GM06990 (cell line): ENCODE measurements at regions not wholly inside any gene's neighbourhood (a gene's known extent, or its start where the extent isn't known, plus 50 kb on each side); places are given as distances from the start of the nearest gene placed in this dataset.
A peak's percentile ranks its signal among the peaks of the same experiment; 100 is the strongest.

Source experiments
- DNase-seq: peaks from one replicate; pipeline ENCODE4 v3.0.0-alpha.2; 2011; ENCODE audit not compliant: insufficient read length; ENCODE audit errors: extremely low read depth
- H3K27me3 ChIP-seq: replicated peaks from 2 replicates; pipeline ENCODE4 v1.6.0; 2011; ENCODE audit warnings: low read length; ENCODE audit not compliant: control insufficient read depth, insufficient read depth
- H3K36me3 ChIP-seq: 2 replicates; pipeline ENCODE4 v1.5.1; 2011; ENCODE audit warnings: low read length; ENCODE audit not compliant: control insufficient read depth, insufficient read depth
- H3K4me3 ChIP-seq: replicated peaks from 2 replicates; pipeline ENCODE4 v1.5.1; 2011; ENCODE audit warnings: low read depth, mild to moderate bottlenecking, control low read depth, low read length
- TF ChIP-seq, protein P1 (sequence below): IDR thresholded peaks from 2 replicates; pipeline ENCODE4 v1.5.1; 2011; ENCODE audit warnings: low read length, control low read depth, mild to moderate bottlenecking, inconsistent platforms; ENCODE audit not compliant: insufficient read depth, poor library complexity, severe bottlenecking

- Histone ChIP-seq H3K36me3 (no peaks in the 10 kb centered on the region), H3K27me3 (no peaks in the 10 kb centered on the region), H3K4me3 (no peak overlapping the region)
- no peak for DNase-seq
- TF ChIP-seq, protein P1, sequence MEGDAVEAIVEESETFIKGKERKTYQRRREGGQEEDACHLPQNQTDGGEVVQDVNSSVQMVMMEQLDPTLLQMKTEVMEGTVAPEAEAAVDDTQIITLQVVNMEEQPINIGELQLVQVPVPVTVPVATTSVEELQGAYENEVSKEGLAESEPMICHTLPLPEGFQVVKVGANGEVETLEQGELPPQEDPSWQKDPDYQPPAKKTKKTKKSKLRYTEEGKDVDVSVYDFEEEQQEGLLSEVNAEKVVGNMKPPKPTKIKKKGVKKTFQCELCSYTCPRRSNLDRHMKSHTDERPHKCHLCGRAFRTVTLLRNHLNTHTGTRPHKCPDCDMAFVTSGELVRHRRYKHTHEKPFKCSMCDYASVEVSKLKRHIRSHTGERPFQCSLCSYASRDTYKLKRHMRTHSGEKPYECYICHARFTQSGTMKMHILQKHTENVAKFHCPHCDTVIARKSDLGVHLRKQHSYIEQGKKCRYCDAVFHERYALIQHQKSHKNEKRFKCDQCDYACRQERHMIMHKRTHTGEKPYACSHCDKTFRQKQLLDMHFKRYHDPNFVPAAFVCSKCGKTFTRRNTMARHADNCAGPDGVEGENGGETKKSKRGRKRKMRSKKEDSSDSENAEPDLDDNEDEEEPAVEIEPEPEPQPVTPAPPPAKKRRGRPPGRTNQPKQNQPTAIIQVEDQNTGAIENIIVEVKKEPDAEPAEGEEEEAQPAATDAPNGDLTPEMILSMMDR: no peak
These were observed 111.0 kb upstream of the MAX start for GRCh38 chr14:65213316-65213715.

DNA sequence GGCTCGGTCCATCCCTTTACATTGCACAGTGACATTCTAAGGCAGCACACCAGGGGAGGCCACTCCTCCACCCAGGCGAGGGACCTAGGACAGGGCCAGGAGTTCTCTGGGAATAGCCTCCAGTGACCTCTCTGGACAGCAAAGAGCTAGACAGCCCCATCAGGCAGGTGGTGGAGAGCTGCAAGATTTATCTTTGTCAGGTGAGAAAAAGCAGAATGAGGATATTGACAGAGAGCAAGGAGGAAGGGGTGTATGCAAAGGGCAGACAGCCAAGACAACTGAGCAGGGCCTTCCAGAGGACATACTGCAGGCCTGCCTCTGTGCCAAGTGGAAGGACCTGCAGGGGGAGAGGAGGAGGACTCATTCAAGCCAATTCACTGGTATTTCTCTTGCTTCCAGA, 112.4 kb upstream of the MAX start:
- Histone ChIP-seq H3K27me3 (no peaks in the 10 kb centered on the region), H3K4me3 (no peak overlapping the region), H3K36me3 (no peaks in the 10 kb centered on the region)
- TF ChIP-seq, protein P1: no peak
- no peak for DNase-seq

GRCh38 chr14:65219353-65219752, 117.0 kb upstream of the MAX start:
- TF ChIP-seq, protein P1: no peak
- DNase-seq: no peak

DNA sequence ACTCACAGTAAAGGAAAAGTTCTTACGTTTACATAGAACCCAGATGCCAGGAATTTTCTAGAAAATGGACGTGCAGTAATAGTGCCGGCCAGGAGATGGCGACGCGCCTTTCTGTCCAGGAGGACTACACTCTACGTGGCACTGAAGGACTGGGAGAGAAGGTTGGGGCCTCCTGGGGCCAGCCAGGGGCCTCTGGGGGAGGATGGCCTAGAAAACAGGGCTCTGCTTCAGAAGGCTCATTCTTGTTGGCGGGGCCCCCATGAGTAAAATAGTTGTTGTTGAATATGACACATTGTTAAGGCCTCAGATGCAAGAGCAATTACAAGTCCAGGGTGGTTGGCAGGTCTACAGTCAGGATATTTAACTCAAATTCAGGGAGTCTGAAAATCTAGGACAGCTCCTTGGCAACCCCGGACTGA, 120.1 kb upstream of the MAX start:
- DNase-seq: no peak
- no peak overlapping the region for H3K4me3 ChIP-seq
- TF ChIP-seq, protein P1: peak; percentile 94
- H3K27me3 ChIP-seq: no peaks in the 10 kb centered on the region; the same call in 1 of the 2 replicates
- H3K36me3 ChIP-seq: no peaks in the 10 kb centered on the region

More at GRCh38 chr14:65219353-65219752, 117.0 kb upstream of the MAX start:
- Histone ChIP-seq H3K4me3 (no peak overlapping the region), H3K36me3 (no peaks in the 10 kb centered on the region), H3K27me3 (no peaks in the 10 kb centered on the region; the same call in 1 of the 2 replicates)

GRCh38 chr14:65223636-65224035, 121.3 kb upstream of the MAX start:
- TF ChIP-seq, protein P1: no peak
- no peak for DNase-seq
- H3K27me3 ChIP-seq: no peaks in the 10 kb centered on the region; the same call in 1 of the 2 replicates
- H3K4me3 ChIP-seq: no peak overlapping the region
- no peaks in the 10 kb centered on the region for H3K36me3 ChIP-seq

DNA sequence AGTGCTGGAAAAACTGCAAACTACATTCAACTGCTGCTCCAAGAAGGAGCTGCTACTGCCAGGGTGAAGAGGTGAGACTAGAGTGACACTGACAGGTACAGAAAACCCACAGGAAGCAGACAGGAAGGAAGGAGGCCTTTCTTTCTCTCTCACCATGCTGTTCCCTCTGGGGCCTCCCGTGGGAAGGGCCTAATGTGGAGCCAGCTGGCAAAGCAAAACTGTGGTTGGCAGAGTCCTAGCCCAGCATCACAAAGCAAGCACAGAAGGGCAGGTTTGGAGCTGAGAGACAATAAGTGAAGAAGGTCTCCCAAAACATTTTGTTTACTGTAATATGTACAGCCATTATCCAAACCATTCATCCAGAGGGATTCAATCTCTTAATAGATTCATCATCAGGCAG, 122.5 kb upstream of the MAX start:
- no peak overlapping the region for H3K4me3 ChIP-seq
- DNase-seq: no peak
- no peaks in the 10 kb centered on the region for H3K36me3 ChIP-seq
- TF ChIP-seq, protein P1: no peak
- no peaks in the 10 kb centered on the region; the same call in 1 of the 2 replicates for H3K27me3 ChIP-seq
